ENCODE measurements at regions not wholly inside any gene's neighbourhood (a gene's known extent, or its start where the extent isn't known, plus 50 kb on each side); places are given as distances from the start of the nearest gene placed in this dataset.

DNA sequence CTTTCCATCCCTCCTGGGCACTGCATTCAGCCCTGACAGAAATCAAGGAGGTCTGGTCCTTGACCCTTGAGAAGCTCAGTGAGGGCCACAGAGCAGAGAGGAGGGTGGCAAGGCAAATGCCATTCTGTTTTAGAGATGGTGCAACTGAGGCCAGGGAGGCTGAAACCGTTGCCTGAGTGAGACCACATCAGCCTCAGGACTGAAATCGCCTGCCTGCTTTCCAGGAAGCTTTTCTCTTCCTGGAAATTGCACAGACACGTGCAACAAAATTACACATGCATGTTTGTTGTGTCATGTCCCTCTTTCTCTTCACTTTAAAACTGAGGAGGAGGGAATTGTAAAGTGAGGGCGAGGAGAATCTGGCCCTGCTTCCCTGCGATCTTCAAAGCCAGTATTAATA is 113.7 kb upstream of the PDE10A start:
- no peak for TF ChIP-seq TAF1 (IDR thresholded peaks at IDR 0.05; ENCODE audit: low read depth)
- H3K27me3 ChIP-seq (ENCODE audit: insufficient read depth, low read depth, low read length) = no peaks in the 10 kb centered on the region
- no peaks in the 10 kb centered on the region for H4K20me1 ChIP-seq (ENCODE audit: insufficient read depth)
- H3K4me3 ChIP-seq (ENCODE audit: low read length) = no peak overlapping the region
- H3F3A ChIP-seq (ENCODE audit: insufficient read depth, low read length, poor library complexity, severe bottlenecking) = no peaks in the 10 kb centered on the region
- H3K9me2 ChIP-seq (ENCODE audit: insufficient read depth, low read length) = no peaks in the 10 kb centered on the region
- H2AFZ ChIP-seq (ENCODE audit: low read depth, low read length) = no peak overlapping the region
- no peaks in the 10 kb centered on the region for H3K9me3 ChIP-seq (ENCODE audit: low read length)
- H3K36me3 ChIP-seq (ENCODE audit: insufficient read depth, low read length) = no peaks in the 10 kb centered on the region
- no peak overlapping the region for H3K4me2 ChIP-seq (ENCODE audit: low read length)
- H3K9ac ChIP-seq (ENCODE audit: low read length) = no peak overlapping the region
- H3K27ac ChIP-seq (ENCODE audit: low read length) = no peak overlapping the region
- no peaks in the 10 kb centered on the region for H3K79me2 ChIP-seq (replicated peaks; ENCODE audit: insufficient read depth, low read length)

DNA sequence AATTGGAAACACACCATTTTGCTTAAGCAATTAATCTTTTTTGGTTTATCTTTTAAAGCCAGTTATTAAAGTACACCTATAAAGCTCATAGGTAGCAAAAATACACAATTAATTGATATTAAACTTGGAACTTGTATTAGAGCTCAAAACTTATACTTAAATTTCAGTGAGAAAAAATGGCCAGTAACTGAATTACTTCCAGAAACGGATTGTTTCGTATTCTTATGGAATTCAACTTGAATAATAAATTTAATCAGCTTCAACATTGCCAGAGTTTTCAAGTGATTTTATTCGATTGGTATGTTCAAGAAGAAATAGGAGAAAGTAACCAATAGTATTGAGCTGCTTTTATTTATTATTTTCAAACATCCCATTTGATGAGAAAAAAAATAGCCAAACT is 112.7 kb upstream of the PDE10A start:
- H3F3A ChIP-seq (ENCODE audit: insufficient read depth, low read length, poor library complexity, severe bottlenecking) = no peaks in the 10 kb centered on the region
- H3K9ac ChIP-seq (ENCODE audit: low read length) = no peak overlapping the region
- TF ChIP-seq, protein P1, sequence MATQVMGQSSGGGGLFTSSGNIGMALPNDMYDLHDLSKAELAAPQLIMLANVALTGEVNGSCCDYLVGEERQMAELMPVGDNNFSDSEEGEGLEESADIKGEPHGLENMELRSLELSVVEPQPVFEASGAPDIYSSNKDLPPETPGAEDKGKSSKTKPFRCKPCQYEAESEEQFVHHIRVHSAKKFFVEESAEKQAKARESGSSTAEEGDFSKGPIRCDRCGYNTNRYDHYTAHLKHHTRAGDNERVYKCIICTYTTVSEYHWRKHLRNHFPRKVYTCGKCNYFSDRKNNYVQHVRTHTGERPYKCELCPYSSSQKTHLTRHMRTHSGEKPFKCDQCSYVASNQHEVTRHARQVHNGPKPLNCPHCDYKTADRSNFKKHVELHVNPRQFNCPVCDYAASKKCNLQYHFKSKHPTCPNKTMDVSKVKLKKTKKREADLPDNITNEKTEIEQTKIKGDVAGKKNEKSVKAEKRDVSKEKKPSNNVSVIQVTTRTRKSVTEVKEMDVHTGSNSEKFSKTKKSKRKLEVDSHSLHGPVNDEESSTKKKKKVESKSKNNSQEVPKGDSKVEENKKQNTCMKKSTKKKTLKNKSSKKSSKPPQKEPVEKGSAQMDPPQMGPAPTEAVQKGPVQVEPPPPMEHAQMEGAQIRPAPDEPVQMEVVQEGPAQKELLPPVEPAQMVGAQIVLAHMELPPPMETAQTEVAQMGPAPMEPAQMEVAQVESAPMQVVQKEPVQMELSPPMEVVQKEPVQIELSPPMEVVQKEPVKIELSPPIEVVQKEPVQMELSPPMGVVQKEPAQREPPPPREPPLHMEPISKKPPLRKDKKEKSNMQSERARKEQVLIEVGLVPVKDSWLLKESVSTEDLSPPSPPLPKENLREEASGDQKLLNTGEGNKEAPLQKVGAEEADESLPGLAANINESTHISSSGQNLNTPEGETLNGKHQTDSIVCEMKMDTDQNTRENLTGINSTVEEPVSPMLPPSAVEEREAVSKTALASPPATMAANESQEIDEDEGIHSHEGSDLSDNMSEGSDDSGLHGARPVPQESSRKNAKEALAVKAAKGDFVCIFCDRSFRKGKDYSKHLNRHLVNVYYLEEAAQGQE (IDR thresholded peaks at IDR 0.05; ENCODE audit: borderline replicate concordance) = no peak
- TF ChIP-seq EP300 (conservative IDR thresholded peaks at IDR 0.05; ENCODE audit: poor library complexity, severe bottlenecking) = no peak
- TF ChIP-seq MXI1 (conservative IDR thresholded peaks at IDR 0.05; ENCODE audit: poor library complexity, severe bottlenecking) = no peak
- TF ChIP-seq, protein P2, sequence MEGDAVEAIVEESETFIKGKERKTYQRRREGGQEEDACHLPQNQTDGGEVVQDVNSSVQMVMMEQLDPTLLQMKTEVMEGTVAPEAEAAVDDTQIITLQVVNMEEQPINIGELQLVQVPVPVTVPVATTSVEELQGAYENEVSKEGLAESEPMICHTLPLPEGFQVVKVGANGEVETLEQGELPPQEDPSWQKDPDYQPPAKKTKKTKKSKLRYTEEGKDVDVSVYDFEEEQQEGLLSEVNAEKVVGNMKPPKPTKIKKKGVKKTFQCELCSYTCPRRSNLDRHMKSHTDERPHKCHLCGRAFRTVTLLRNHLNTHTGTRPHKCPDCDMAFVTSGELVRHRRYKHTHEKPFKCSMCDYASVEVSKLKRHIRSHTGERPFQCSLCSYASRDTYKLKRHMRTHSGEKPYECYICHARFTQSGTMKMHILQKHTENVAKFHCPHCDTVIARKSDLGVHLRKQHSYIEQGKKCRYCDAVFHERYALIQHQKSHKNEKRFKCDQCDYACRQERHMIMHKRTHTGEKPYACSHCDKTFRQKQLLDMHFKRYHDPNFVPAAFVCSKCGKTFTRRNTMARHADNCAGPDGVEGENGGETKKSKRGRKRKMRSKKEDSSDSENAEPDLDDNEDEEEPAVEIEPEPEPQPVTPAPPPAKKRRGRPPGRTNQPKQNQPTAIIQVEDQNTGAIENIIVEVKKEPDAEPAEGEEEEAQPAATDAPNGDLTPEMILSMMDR (IDR thresholded peaks at IDR 0.05; ENCODE audit: poor library complexity, severe bottlenecking) = no peak
- H3K27ac ChIP-seq (ENCODE audit: low read length) = no peak overlapping the region
- no peaks in the 10 kb centered on the region for H3K27me3 ChIP-seq (ENCODE audit: insufficient read depth, low read depth, low read length)
- H3K4me3 ChIP-seq (ENCODE audit: low read length) = no peak overlapping the region
- no peaks in the 10 kb centered on the region for H3K9me2 ChIP-seq (ENCODE audit: insufficient read depth, low read length)
- H3K79me2 ChIP-seq (replicated peaks; ENCODE audit: insufficient read depth, low read length) = no peaks in the 10 kb centered on the region
- H4K20me1 ChIP-seq (ENCODE audit: insufficient read depth) = no peaks in the 10 kb centered on the region
- no peak overlapping the region for H2AFZ ChIP-seq (ENCODE audit: low read depth, low read length)
- no peak overlapping the region for H3K4me2 ChIP-seq (ENCODE audit: low read length)
- no peaks in the 10 kb centered on the region for H3K9me3 ChIP-seq (ENCODE audit: low read length)
- no peaks in the 10 kb centered on the region for H3K36me3 ChIP-seq (ENCODE audit: insufficient read depth, low read length)

DNA sequence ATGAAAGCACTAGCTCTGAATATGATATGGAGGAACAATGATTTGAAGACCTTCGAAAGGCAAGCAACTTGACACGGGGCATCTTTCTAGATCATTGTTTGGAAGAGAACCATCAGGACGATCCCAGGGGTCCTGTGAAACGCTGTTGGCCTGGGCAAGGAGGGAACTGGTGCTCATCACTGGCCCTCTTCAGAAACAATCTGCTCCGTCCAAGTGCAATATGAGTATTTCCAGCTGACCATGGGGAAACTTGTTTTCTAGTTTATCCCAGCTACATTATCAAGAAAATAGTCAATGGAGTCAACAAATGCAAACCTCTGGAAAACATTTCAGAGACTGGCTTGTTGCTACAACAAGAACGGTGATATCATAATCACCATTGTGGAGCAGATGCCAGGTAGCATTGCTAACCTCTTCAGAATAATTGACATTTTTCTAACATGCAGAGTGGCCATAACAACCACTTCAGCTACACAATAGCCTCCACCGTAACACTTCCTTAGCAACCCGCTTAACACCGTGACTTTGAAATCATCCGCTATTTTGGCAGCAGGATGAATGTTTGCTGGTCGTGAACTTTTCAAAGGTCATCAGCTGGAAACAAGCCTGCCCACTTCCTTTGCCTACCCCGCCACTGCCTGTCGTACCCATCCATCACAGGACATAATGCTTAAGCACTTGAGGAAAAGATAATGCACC is 112.0 kb upstream of the PDE10A start:
- Histone ChIP-seq H3K9me3 (ENCODE audit: low read length) (no peaks in the 10 kb centered on the region), H3F3A (ENCODE audit: insufficient read depth, low read length, poor library complexity, severe bottlenecking) (no peaks in the 10 kb centered on the region), H3K4me3 (ENCODE audit: low read length) (no peak overlapping the region), H3K9me2 (ENCODE audit: insufficient read depth, low read length) (no peaks in the 10 kb centered on the region), H3K27ac (ENCODE audit: low read length) (no peak overlapping the region), H2AFZ (ENCODE audit: low read depth, low read length) (no peak overlapping the region), H3K79me2 (replicated peaks; ENCODE audit: insufficient read depth, low read length) (no peaks in the 10 kb centered on the region), H3K4me2 (ENCODE audit: low read length) (no peak overlapping the region), H3K36me3 (ENCODE audit: insufficient read depth, low read length) (no peaks in the 10 kb centered on the region), H3K9ac (ENCODE audit: low read length) (no peak overlapping the region), H4K20me1 (ENCODE audit: insufficient read depth) (no peaks in the 10 kb centered on the region), H3K27me3 (ENCODE audit: insufficient read depth, low read depth, low read length) (no peaks in the 10 kb centered on the region)
- TF ChIP-seq EZH2 (IDR thresholded peaks at IDR 0.05; ENCODE audit: borderline replicate concordance, insufficient read depth, low read length, poor library complexity, severe bottlenecking) (no peak), POLR2AphosphoS5 (IDR thresholded peaks at IDR 0.05) (peak; percentile 37), MXI1 (conservative IDR thresholded peaks at IDR 0.05; ENCODE audit: poor library complexity, severe bottlenecking) (no peak), RAD21 (conservative IDR thresholded peaks at IDR 0.05) (no peak)
- TF ChIP-seq, protein P1 (IDR thresholded peaks at IDR 0.05; ENCODE audit: borderline replicate concordance) = no peak

Measured in neural cell (in vitro differentiated cells).